Hindlimb muscle (tissue), 1 donor: ENCODE measurements at regions not wholly inside any gene's neighbourhood (a gene's known extent, or its start where the extent isn't known, plus 50 kb on each side); places are given as distances from the start of the nearest gene placed in this dataset.
"Not testable (repeated sequence)": the region's sequence is repeated elsewhere in the genome, so short reads cannot be mapped to it uniquely, and the experiment has no call there.

ENCODE experiments used
- DNase-seq: peaks from one replicate; pipeline ENCODE4 v3.0.0-alpha.2; 2013

GRCh38 chr10:33100781-33101391 lies 142.9 kb upstream of the ITGB1 start:
- DNase-seq, result no peak

- DNase-seq, result no peak
Observed at GRCh38 chr10:33099748-33100147, 141.7 kb upstream of the ITGB1 start.

GRCh38 chr10:33098951-33099663 lies 141.1 kb upstream of the ITGB1 start:
- DNase-seq, result no peak

GRCh38 chr10:33095867-33096815 lies 138.1 kb upstream of the ITGB1 start:
- DNase-seq, result no peak

GRCh38 chr10:33094263-33095051 lies 136.4 kb upstream of the ITGB1 start:
- peak; percentile 49 for DNase-seq

GRCh38 chr10:33093362-33093761 lies 135.3 kb upstream of the ITGB1 start:
- no peak for DNase-seq

- DNase-seq, result no peak
Observed at GRCh38 chr10:33092596-33092995, 134.6 kb upstream of the ITGB1 start.

- no peak for DNase-seq
Observed at GRCh38 chr10:33091201-33091600, 133.2 kb upstream of the ITGB1 start.

GRCh38 chr10:33088990-33089389 lies 131.0 kb upstream of the ITGB1 start:
- no peak for DNase-seq

GRCh38 chr10:33087922-33088321 lies 129.9 kb upstream of the ITGB1 start:
- no peak for DNase-seq

GRCh38 chr10:33087152-33087551 lies 129.1 kb upstream of the ITGB1 start:
- DNase-seq, result no peak

- DNase-seq, result no peak
Observed at GRCh38 chr10:33086100-33086499, 128.1 kb upstream of the ITGB1 start.

- DNase-seq, result no peak
Observed at GRCh38 chr10:33085313-33085833, 127.3 kb upstream of the ITGB1 start.

GRCh38 chr10:33084453-33084852 lies 126.4 kb upstream of the ITGB1 start:
- DNase-seq, result no peak

GRCh38 chr10:33082373-33082895 lies 124.4 kb upstream of the ITGB1 start:
- no peak for DNase-seq

- not testable (repeated sequence) for DNase-seq
Observed at GRCh38 chr10:33080467-33080866, 122.4 kb upstream of the ITGB1 start.

- peak; percentile 45 for DNase-seq
Observed at GRCh38 chr10:33074443-33074842, 116.4 kb upstream of the ITGB1 start.

GRCh38 chr10:33073641-33074415 lies 115.8 kb upstream of the ITGB1 start:
- DNase-seq, result no peak

- DNase-seq, result no peak
Observed at GRCh38 chr10:33071857-33072256, 113.8 kb upstream of the ITGB1 start.

GRCh38 chr10:33070101-33070500 lies 112.1 kb upstream of the ITGB1 start:
- DNase-seq, result no peak

- no peak for DNase-seq
Observed at GRCh38 chr10:33067917-33068316, 109.9 kb upstream of the ITGB1 start.
